ENCODE measurements at regions not wholly inside any gene's neighbourhood (a gene's known extent, or its start where the extent isn't known, plus 50 kb on each side); places are given as distances from the start of the nearest gene placed in this dataset.

DNA sequence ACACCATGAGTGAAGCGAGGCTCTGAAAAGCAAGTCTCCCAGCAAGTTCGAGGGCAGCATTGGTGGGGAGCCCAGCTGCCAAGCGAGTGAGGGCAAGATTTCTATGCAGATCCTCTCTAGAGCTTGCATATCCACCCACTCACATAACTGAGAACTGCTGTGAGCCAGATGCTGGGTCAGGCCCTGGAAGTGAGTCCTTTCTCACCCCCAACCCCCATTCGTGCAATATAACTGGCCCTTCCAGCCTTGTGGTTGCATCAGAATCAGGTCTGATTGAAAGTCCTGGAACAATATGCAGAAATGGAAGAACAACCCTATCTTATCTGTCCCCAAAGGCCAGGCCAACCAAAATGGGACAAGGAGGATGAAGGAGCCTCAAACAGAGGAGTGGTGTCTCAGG, 146.6 kb downstream of the IRX5 start:
- no peak for DNase-seq

DNA sequence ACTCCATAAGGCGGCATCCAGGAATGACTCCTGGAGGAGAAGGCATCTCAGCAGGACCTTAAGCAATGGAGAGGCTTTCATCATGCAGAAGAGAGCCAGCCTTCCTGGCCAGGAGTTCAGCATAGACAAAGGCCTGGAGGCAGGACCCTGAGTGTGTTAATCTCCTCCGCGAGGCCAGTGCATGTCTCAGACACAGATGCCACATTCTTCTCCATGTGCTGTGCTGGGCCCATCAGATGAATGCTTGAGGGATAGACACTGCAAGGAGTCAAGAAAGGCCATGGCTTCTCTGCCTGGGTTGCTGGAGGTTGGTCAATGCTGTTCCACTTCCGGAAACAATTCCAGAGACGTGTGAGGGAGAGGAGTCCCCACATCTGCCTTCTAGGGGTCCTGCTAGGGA, 147.5 kb downstream of the IRX5 start:
- DNase-seq = no peak

DNA sequence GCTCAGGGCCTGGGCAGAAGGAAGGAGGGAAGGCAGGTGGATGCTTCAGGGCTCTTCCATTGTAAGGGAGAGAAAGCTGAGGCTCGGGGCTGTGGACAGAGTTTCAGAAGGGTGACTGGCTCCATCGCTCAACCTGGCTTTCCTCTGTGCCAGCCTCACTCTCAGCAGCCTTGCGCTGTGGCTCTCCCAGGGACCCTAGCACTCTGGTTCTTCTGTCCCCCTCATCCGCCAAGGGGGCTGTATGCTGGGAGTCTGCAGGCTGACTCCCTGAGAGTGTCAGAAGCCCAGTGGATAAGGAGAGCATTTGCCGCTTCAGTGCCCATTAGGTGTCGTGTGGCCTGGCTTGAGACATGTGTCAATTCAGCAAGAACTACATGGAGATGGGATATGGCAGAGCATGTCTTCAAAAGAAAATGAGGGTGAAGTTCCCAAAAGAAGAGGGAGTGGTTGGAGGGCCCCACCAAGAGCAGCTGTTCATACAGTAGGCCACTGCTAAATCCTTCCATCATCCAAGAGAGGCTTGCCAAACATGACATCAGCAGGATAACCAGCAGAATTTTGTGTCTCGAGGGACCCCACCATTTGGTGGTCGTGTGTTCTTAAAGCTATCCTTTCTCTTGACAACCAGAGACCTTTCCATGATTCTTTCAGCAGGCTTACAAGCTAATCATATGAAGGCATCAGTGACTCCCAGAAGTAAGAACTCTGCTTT, 148.2 kb downstream of the IRX5 start:
- no peak for DNase-seq

DNA sequence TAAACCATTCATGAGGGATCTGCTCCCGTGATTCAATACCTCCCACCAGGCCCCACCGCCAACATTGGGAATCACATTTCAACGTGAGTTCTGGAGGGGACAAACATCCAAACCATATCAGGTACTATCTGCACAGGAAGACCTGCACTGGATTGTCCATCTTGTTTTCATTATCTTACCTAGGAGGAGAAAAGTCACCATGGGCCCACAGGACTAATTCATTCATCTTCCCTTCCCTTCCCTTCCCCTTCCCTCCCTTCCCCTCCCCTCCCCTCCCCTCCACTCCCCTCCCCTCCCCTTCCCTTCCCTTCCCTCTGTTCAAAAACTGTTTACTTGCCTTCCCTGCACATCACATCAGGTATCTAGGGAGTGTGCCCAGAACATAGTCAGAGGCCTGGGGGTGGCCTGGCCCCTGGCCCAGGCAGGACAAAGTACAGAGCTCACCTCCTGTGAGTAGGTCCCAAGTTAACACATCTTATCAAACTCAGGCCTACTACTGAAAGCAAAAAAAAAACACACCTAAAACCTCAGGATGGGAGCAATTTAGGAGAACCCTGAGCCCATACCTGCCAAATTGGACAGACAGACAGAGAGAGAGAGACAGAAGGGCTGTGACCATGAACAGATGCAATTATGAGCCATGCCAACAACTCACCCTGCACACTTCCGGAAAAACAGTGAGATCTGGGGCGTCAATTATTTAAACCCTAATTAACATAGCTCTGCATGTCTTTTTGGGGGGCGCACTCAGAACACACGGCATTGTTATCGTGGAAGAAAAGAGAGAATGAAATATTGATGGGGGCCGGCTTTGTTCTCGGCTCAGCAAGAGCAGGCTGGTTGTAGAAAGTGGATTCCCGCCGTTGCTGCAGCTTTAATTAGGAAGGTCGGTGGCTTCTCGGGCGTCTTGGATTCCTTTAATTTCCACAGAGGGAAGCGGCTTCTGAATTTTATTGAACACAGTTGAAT, 151.2 kb downstream of the IRX5 start:
- no peak for DNase-seq

DNA sequence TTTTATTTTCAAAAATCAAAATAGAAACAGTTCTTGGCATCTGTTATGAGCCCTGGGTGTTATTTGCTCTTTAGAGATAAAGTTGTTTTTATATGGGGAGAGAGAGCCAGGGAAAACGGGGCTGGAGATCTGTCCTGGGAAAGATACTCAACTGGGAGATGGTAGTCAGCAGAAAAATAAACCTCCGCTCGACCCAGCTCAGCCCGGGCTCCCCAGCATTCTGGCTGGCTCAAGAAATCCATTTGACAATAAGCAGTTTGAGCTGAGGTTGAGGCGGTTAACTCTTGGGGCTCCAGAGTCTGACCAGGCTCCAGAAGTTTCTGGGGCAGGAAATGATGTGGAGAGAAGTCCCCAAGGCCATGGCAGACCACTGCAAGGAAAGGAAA, 151.9 kb downstream of the IRX5 start:
- no peak for DNase-seq

DNA sequence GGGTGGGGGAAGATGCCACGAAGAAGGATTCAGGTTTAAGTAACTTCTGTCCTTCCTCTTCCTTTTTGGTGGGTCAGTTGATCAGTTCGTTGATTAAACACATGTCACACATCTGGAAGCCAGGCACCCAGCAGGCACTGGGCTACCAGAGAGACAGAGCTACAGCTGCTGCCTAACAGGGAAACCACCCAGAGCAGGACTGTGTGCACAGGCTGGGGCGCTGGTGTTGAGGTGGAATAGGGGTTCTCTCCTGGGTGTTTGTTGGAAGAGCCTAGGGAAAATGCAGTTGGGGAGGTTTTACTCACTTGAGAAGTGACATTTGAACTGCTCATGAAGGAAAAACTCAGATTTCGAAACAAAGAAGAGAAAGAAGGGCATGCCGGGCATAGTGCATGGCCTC, 152.4 kb downstream of the IRX5 start:
- no peak for DNase-seq

DNA sequence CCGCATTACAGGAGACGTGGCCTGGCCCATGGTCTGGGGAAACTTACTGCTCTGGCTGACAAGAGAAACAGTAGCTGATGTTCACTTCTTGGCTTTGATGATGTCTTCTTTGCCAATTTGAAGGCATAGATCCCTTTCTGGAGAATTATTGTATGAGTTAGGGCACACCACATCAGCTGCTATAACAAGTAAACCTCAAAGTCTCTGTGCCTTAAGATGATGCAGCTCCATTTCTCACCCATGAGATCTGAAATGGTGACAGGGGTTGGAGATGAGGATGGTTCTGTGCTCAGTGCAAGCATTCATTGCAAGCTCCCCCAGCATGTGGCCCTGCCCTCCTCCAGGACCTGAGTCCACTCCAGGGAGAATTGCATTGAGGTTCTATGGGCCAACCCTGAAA, 157.4 kb downstream of the IRX5 start:
- DNase-seq = no peak

DNA sequence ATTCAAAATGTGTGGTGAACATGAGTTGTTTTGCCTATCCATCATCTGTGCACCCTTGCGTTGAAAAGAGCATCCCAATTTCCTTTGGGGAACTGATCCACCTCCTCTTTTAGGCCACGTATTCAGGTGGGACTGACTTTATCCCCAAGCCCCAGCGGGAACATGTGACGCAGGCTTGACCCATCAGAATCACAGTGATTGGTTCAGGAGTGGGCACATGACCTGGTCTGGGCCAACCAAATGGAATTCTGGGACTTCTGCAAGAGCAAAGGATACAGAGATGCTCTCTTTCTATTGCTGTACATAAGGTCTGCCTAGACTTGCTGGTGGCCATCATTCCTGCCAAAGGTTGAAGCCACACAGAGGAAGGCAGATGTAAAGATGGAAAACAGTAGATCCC, 158.9 kb downstream of the IRX5 start:
- DNase-seq = no peak

DNA sequence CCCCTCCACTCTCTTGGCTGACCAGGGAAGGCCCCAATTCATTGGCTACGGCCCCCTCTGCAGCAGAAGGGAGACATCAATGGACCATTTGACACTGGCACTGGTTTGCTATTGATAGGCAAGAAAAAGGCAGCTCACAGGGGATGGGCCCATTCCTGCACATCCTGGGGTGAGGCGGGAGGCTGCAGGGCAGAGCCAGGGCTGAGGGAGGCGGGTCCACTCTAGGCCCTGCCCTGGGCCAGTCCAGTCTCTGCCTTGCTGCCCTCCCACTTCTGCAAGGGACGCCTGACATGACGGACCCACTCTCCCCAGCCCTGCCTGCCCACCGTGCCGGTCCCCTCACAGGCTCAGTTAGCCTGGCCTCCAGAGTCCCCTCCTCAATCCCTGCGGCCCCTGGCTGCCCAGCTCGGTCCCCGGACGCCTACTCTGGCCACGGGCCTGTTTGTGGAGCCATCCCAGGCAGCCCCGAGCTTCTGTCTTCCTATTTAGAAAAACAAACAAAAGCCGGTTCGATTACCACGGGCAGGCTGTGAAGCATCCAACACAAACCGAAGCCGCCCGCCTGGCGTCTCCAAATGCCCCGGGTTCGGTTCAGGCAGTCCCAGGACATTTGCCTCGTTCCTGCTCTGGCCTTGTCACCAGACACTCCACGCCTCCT, 160.7 kb downstream of the IRX5 start:
- no peak for DNase-seq

DNA sequence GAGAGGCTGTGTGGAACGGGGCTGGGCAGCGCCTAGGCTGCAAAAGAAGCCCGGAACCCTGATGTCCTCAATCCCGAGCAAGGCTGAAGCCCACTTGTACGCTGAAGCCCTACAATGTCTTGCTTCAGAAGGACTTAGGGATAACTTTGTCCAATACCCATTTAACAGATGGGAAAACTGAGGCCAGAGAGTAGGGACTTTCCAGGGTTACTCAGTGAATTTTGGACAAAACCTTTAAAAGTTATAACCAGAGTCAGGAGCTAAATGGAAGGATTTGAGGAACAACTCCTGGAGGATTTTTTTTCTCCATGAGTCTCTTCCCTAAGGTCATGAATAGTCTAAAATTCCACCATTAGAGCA, 161.2 kb downstream of the IRX5 start:
- no peak for DNase-seq

DNA sequence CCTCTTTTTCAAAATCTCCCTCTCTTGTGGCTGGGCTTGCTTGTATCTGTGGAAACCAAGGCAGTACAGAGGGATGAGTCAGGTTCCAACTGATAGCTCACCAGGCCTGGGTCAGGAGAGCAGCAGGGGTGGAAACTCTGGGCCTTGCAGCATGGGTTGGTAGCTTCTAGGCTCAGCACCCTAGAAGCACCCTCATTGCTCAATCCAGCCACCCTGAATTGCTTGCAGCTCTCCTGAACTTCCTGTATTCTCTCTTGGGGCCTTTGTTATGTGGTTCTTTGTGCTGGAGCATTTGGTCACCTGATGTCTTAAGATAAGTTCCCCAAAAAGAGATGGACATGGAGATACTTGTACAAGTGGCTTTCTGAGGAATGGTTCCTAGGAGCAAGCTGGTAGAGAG, 169.4 kb downstream of the IRX5 start:
- no peak for DNase-seq

DNA sequence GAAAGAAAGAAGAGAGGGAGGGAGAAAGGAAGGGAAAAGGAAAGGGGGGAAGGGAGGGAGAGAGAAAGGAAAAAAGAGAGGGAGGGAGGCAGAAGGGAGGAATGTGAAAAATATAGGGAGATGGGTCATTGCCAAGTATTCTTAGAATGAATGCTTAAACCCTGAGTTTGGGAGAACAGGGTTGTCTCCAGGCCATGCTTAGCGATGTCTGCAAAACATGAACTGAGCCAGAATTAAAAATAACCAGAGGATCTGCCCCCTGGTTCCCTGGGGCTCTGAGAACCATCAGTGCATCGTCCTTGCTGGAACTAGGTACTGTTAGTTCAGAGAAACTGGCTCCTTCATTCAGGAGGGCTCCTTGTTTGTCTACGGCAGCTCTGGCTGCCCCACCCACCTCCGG, 170.4 kb downstream of the IRX5 start:
- DNase-seq = no peak

DNA sequence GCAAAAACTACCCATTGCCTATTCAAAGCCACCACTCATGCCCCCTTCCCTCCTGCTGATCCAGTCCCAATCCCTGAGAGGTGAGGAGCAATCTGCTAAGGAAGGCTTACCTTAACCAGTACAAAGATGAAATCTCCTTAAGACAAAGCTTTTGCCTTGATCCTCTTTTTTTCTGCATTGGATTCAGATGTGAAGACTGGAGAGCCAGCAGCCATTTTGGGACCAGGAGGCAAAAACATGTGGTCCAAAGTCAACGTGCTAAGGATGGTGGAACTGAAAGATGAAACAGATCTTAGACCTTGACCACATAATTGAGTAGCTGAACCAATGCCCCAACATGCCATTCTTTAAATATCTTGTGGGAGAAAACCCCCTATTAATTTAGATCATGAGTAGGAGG, 171.4 kb downstream of the IRX5 start:
- DNase-seq = no peak

DNA sequence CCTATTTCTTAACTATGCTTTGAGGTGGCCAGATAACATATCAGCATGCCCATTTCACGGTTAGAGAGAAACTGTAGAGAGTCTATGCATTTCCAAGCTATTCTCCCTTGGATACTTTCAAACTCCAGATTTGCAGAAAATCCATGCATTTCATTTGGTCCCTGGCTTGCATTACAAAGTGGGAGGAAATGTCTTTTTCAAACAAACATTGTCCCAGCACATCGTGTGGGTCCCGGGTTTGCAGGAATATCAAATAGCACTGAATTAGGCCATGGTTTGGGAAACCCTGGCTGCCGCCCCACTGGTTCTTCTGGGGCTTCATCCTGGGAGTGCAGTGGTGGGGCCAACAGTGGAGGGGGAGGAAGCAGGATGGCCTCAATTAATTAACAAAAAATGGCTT, 171.9 kb downstream of the IRX5 start:
- DNase-seq = no peak

DNA sequence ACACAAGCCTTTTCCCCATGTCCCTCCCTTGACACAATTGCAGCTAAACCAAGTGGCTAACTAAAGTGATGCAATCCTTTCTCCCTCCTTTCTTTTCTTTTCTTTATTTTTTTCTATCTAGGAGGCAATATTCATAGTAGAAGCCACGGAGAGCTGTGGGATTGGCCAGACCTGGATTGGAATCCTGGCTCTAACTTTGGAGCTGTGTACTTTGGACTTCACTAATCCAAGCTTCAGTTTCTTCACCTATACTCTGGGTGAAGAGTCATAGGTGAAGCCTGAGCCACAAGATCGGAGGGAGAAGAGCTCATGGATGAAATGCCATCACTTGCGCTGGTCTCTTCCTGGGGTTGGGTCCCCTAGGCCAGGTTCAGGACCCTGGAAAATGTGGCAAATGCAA, 177.2 kb downstream of the IRX5 start:
- DNase-seq = no peak

DNA sequence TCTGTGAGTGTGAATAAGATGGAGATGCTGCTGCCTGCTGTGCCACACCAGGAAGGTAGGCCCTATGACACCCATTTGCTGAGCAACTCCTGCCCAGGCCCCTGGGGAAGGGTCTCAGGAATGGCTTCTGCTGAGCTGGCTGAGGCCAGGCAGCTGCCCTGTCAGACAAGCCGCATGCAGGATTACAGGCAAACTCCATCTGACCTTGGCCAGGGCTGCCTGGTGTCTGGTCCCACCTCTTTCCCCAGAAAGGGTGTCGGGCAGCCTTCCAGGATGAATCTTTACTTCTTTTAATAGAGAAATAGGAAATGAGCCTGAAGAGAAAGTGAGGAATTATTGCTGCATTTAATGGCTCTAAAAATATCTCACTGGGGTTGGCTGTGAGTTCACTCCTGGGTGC, 182.5 kb downstream of the IRX5 start:
- no peak for DNase-seq

DNA sequence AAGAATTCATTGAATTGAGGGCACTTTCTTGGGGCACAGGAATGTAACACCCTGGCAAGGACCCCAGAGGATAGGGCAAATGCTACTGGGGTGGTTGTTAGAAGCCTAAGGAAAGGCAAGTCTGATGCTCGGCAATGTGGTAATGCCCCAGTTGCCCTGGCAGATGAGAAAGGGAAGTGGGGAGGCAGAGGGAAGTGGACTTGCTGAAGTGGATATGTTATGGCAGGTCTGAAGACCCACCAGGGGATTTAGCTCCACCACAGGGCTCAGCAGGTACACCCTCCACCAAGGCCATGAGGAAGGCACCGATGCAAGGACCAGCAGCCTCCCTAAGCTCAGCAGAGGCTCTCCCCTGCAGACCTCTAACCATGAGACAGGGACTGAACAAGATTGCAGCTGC, 184.8 kb downstream of the IRX5 start:
- DNase-seq = no peak

DNA sequence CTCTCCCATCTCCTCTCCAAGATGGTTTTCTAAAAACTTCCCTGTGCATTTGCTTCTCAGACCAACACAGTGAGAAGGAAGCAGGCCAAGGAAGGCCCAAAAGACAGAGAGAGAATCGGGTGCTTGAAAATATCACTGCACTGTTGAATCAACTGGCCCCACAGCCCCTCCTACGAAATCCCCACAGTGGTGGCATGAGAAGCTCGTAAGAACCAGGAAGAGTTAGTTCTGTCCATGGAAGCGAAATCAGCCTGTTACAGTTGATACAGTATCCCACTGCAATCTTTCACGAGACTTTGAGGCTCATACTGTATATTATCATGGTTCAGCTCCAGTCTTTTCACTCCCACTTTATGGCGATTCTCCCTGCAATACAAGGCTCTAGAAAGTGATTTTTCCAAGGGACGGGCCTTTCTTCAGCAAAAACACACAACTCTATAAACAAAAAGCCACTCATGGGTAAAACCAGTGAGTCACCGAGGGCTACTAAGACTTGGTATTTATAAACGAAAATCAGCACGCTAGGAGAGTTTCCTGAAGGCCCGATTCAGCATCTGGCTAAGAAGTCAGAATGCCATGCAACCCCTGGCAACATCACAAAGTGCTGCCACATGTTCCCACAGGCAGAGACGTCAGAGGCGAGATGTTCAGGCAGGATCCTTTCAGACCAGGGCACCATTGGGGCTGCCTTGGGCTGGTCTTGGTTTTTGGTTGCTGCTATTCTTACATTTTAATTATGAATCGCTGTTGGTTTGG, 185.7 kb downstream of the IRX5 start:
- DNase-seq = no peak

DNA sequence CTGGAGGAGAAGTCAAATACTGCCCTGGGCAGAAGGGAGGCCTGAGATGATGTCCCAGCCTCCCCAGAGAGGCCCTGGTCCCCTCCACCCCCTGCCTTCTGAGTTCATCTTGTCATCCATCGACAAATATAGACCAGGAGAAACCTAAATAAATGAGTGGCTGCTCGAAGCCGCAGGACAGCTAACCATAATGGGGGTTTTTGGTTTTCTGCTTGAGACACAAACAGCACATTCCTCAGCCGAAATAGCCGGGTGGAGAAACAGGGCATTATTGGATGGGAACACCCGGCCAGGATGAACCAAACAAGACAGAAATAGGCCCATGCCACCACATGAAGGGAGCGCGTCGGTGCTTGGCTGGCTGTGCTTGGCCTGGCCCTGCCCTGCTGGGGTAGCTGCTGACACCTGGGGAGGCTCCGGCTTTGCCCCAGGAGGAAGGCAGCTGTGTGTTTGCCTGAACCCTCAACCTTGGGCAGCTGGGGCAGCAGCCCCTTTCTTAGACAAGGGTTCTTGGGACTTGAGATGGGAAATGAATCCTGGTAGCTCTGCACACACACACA, 188.1 kb downstream of the IRX5 start:
- DNase-seq = no peak

DNA sequence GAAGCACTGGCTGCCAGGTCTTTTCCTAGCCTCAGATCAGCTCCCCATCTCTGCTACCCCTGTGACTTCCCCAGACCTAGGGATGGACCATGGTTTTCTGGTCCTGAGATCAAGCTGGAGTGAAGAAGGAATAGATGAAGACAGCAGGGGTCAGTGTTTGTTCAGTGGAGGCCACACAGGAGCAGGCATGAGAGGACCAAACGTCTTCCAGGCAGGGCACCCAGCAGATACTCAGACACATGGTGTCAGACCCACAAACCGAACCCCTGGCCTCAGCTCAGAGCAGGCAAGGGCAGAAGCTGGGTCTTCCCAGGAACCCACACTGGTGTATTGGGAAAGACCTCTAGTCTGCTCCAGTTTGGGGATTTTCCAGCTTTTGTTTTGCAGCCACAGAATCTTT, 189.7 kb downstream of the IRX5 start:
- DNase-seq = no peak

DNA sequence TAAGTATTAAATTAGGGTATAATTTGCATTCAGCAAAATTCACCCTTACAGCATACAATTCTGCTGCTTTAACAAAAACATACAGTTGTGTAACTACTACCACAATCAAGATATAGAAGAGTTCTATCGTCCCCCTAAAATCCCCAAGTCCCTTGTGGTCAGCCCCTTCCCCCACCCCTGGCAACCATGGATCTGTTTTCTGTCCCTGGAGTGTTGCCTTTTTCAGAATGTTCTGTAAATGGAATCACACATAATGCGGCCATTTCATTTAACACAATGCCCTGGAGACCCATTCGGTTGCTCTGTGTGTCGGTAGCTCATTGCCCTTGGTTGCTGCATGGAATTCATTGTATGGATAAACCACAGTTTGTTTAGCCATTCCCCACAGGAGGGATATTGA, 190.2 kb downstream of the IRX5 start:
- no peak for DNase-seq

DNA sequence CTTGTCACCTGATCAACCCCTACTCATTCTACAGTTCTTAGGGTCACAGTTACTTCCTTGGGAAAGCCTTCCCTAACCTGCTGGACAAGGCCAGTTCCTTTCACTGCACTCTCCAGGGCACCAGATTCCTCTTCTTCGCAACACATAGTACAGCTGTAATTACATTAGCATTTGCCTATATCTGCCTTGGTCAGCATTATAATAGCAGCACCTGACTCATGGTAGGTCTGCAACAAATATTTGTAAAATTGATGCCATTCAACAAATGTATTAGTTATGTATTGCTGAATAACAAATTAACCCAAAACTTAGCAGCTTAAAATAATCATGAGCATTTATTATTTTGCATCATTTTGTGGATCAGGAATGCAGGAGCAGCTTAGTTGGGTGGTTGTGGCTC, 193.0 kb downstream of the IRX5 start:
- DNase-seq = no peak

DNA sequence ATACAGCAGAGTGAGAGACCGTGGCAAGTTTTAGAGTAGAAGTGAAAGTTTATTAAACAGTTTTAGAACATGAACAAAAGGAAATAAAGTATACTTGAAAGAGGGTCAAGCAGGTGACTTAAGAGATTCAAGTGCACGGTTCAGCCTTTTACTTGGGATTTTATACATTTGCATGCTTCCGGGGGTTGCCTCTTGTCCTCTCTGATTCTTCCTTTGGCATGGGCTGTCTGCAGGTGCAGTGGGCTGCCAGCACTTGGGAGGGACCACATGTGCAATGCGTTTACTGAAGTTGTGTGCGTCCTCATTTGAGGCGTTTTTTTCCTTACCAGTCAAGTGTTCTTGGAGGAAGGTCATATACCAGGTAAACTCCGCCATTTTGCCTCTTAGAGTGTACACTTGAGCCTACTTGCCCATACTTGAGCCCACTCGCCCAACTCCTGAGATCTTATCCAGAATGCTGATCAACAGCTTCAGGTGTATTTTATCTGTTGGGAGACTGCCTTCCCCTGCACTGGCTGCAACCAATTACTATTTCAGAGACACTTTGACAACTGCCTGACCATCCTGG, 195.2 kb downstream of the IRX5 start:
- no peak for DNase-seq

All from activated CD8-positive, alpha-beta memory T cell treated with anti-CD3 and anti-CD28 coated beads, Interleukin-2, amount 50 U/mL, for 4 hours (primary cell).